Esophagus squamous epithelium (tissue), 4 donors: ENCODE measurements at regions not wholly inside any gene's neighbourhood (a gene's known extent, or its start where the extent isn't known, plus 50 kb on each side); places are given as distances from the start of the nearest gene placed in this dataset.
"Not testable (repeated sequence)": the region's sequence is repeated elsewhere in the genome, so short reads cannot be mapped to it uniquely, and the experiment has no call there.

ENCODE experiments used
- POLR2A ChIP-seq, 4 donors: fragments of 450-650 bp; IDR thresholded peaks; one replicate each; pipeline ENCODE4 v1.6.1; 2017; ENCODE audit warnings: antibody characterized with exemption in 4 of 4, mild to moderate bottlenecking in 4 of 4, moderate library complexity in 3 of 4
- TF ChIP-seq, protein P1 (sequence below), 6 experiments: fragments of 450-650 bp in 4 of 6; fragments of 200-600 bp in 2 of 6; sonication (generic) in 2 of 6; IDR thresholded peaks; one replicate each; pipeline ENCODE4 v1.5.1; 2016 to 2019; ENCODE audit warnings: antibody characterized with exemption in 6 of 6, mild to moderate bottlenecking in 4 of 6, moderate library complexity in 4 of 6

- TF ChIP-seq, protein P1, sequence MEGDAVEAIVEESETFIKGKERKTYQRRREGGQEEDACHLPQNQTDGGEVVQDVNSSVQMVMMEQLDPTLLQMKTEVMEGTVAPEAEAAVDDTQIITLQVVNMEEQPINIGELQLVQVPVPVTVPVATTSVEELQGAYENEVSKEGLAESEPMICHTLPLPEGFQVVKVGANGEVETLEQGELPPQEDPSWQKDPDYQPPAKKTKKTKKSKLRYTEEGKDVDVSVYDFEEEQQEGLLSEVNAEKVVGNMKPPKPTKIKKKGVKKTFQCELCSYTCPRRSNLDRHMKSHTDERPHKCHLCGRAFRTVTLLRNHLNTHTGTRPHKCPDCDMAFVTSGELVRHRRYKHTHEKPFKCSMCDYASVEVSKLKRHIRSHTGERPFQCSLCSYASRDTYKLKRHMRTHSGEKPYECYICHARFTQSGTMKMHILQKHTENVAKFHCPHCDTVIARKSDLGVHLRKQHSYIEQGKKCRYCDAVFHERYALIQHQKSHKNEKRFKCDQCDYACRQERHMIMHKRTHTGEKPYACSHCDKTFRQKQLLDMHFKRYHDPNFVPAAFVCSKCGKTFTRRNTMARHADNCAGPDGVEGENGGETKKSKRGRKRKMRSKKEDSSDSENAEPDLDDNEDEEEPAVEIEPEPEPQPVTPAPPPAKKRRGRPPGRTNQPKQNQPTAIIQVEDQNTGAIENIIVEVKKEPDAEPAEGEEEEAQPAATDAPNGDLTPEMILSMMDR (IDR thresholded peaks at IDR 0.05) = not testable (repeated sequence)
- not testable (repeated sequence) for TF ChIP-seq POLR2A (IDR thresholded peaks at IDR 0.05)
Observed at GRCh38 chr17:20716481-20716880, 137.0 kb downstream of the CDRT15L2 start.
